GM12874 (cell line): ENCODE measurements at regions not wholly inside any gene's neighbourhood (a gene's known extent, or its start where the extent isn't known, plus 50 kb on each side); places are given as distances from the start of the nearest gene placed in this dataset.

ENCODE experiments used
- TF ChIP-seq, protein P1 (sequence below): IDR thresholded peaks from 2 replicates; pipeline ENCODE4 v1.5.1; 2011; ENCODE audit warnings: low read depth, mild to moderate bottlenecking, control low read depth, low read length, moderate library complexity; ENCODE audit not compliant: insufficient read depth

DNA sequence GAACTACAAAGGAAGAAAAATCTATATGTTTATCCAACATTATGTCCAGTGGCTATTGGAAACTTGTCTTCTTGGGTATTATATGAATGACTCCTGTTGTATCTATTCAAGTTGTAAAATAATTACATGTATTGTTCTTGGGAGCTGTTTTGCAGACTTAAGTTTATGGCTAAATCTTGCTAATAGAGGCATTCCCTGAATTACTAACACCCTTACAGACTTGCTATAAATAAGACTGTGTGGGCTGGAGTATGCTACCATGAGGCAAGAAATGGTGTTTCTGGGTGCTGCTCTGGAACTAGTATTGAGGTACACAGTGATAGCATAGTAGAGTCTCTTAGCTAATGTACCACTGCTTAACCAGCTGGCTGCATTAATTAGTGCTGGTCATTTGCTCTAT, 155.1 kb downstream of the HIPK3 start:
- TF ChIP-seq, protein P1, sequence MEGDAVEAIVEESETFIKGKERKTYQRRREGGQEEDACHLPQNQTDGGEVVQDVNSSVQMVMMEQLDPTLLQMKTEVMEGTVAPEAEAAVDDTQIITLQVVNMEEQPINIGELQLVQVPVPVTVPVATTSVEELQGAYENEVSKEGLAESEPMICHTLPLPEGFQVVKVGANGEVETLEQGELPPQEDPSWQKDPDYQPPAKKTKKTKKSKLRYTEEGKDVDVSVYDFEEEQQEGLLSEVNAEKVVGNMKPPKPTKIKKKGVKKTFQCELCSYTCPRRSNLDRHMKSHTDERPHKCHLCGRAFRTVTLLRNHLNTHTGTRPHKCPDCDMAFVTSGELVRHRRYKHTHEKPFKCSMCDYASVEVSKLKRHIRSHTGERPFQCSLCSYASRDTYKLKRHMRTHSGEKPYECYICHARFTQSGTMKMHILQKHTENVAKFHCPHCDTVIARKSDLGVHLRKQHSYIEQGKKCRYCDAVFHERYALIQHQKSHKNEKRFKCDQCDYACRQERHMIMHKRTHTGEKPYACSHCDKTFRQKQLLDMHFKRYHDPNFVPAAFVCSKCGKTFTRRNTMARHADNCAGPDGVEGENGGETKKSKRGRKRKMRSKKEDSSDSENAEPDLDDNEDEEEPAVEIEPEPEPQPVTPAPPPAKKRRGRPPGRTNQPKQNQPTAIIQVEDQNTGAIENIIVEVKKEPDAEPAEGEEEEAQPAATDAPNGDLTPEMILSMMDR, result no peak

DNA sequence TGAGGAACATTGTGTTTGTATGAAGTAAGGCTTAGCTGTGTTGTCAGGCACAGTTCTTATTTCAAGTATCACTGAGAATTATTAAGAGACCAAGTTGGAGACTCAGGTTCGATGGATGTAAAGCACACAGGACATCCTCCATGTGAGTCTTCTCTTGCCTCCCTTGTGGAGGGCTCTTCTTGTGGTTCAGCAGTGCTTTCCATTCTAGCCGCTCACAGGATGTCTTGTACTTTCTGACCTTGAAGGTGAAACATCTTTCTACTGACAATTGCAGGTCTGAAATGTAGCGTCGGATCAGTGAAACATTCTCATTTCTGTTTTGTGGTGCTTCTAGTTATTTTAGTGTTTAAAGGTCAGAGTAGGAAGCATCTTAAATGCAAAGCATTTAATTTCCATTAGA, 154.6 kb downstream of the HIPK3 start:
- TF ChIP-seq, protein P1, result no peak

DNA sequence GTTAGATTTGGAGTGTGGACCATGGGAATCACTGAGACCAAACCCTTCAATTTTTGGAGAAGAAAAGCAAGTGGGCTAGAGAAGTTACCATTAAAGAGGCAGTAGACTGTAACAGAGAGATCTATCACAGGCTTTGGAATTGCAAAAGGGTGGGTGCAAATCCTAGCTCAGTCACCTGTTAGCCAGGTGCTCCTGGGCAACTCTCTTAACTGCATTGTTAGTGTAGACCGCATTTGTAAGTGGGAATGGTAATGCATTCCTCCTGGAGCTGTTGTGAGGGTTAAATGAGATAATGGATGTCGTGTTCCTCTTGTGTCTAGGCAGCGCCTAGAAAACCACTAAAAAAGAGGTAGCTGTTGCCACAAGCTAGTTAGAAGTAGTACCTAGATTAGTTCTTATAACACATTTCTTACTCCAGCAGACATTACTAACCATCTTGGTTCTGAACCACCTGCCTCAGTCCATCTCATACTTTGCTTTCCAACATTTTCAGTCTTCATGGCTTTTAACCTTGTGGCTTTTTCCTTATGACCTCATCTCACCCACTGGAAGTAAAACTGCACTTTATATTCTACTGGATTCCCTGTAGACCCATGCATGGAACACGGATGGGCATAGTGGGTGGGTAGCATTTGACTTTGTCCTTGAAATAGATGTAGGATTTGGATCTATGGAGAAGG, 153.0 kb downstream of the HIPK3 start:
- TF ChIP-seq, protein P1, result no peak
